GM18861 (cell line): ENCODE measurements at regions not wholly inside any gene's neighbourhood (a gene's known extent, or its start where the extent isn't known, plus 50 kb on each side); places are given as distances from the start of the nearest gene placed in this dataset.

ENCODE experiments used
- ATAC-seq: cut with Tn5 transposase; IDR thresholded peaks from one replicate; pipeline ENCODE4 v1.9.1; 2021; ENCODE audit not compliant: unreplicated experiment

DNA sequence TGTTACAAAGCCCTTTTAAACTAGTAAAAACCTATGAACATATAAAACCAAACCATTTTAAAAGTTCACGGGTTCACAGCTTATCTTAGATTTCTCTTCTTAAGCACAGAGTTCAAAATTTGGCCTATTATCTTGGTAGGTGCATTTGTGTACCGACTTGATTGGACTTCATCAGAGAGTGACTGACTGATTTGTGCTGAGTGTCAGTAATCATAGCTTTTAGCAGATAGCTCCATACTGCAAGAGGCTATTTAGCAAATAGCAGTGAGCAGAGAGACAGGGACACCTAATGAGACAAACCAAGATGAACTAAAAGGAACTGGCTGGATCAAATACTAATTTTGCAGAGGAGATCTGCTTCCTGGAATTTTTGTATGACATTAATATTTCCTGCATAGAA lies 274.5 kb downstream of the PRR16 start:
- no peak for ATAC-seq

DNA sequence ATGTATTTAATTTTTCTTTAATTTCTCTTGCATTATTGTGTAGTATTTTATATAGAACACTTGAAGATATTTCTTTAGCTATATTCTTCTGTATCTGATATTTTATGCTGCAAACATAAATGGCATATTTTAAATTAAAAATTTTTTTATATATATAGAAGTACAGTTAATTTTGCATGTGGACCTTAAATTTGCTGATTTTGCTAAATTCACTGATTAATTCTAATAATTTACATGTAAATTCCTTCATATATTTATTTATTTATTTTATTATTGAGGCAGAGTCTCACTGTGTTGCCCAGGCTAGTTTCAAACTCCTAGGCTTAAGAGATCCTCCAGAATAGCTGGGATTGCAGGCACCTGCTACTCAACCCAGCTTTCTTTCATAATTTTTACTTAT lies 276.9 kb downstream of the PRR16 start:
- ATAC-seq, result no peak

DNA sequence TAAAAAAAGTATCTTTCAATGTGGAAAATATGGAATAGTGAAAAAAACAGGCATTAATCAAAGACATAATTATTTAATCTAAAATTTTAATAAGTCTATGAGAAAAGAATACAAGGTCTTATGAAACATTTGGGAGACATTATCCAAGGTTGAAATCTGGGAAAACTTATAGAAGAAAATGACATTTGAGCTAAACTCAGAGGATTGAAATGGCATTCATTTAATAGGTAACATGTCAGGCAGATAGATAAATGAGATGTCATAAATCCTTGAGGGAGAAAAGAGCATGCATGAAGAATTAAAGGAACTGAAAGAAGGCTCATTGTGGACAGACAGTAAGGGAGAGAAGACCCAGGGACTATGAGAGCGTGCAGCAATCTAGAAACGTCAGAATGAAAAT lies 284.4 kb downstream of the PRR16 start:
- no peak for ATAC-seq

DNA sequence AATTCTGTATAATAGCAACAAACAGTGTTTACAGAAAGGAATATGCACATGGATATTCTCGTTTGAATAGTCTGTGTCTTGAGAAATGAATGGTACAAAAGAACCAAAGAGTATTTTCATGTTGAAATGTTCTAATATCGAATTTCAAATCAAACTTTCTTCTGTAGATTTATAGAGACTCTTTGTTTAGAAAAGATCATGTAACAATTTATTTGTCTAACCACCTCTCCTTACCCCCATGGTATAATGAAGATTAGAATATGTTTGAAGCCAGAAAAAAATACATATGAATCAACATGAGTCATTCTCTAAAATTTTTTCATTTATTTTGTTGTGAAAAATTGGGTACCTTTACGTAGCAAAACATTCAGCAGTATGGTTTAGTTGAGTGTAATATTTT lies 285.6 kb downstream of the PRR16 start:
- ATAC-seq, result no peak

DNA sequence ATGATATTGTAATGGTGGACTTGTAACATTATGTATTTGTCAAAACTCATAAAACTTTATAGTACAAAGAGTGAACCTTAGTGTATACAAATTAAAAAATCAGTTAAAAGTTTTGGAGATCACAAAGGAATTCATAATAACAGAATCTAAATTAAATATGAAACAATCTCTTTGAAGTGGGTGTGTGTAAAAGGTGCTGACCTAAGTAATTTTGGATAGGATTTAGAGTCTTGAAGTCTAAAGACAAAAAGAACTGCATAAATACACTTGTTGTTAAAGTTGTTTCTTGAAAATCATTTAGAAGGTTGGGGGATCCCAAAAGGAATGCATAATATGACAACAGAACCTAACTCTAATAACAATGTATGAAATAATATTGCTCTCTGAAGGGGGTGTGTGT lies 295.5 kb downstream of the PRR16 start:
- ATAC-seq, result no peak

DNA sequence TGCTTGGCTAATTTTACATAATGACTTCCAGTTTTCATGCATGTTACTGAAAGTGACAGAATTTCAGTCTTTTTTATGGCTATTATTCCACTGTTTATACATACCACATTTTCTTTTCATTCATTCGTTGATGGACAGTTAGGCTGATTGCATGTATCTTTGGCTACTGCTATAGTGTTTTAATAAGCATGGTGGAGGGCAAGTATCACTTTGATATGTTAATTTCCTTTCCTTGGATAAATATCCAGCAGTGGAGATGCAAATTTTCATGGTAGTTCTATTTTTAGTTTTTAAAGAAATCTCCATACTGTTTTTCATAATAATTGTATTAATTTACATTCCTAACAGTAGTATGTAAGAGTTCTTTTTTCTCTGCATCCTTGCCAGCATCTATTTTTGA lies 297.9 kb downstream of the PRR16 start:
- ATAC-seq, result no peak

DNA sequence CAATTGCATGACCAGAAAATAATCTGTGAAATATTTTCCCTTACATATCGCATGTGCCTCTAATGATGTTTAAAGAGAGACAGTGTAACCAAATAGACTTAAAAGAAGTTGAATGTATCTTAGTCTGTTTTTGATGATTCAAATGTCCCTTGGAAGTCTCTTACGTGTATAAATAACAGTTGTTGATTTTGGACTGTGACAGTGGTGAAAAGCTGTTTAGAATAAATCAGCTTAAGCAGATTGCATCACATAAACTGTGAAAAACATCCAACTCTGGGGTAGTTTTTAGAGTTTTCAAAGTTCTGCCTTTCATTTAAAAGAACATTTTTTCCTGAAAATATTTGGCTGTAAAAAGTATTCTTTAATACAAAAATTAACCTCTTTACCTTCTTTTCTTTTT lies 301.1 kb downstream of the PRR16 start:
- no peak for ATAC-seq

DNA sequence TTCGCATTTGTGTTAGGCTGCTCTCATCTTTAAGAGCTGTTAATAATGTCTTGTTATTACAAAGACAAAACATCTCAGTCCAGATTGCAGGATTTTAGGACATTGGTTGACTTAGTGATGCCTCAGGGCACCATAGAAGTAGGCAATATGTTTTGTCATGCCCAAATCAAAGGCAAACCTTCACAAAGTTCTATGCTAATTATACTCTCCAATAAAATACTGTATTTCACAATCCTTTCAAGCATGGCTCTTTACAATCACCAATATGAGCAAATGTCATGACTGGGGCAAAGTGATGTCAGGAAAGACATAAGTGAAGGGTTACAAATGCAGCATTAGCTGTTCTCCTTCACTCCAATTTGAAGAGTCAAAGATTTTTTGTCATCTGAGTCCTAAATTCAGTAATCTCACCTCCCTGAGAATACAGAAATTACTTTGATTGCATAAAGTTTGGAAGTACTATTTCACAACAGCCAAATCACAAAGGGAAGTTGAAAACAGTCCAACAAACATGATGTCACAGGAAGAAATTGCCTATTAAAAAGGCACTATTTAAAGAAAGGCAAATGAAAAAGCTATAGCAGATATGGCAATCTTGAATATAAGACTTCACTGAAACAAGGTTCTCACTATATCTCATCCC lies 303.2 kb downstream of the PRR16 start:
- no peak for ATAC-seq

DNA sequence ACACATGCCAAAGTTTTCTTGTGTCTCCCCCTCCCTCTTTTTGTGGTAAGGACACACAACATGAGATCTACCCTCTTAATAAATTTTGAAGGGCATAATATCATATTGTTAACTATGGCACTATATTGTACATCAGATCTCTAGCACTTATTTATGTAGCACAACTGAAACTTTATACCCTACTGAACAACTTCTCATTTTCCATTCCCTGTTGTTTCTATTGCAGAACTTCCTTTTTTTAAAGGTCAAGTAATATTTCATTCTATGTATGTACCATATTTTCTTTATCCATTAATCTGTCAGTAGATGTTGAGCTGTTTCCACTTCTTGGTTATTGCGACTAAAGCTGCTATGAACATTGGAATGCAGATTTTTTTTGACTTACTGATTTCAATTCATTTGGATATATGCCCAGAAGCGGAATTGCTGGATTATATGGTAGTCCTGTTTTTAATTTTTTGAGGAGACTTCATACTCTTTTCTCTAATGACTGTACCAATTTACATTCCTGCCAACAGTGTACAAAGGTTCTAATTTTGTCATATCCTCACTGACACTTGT lies 305.3 kb downstream of the PRR16 start:
- ATAC-seq, result no peak

DNA sequence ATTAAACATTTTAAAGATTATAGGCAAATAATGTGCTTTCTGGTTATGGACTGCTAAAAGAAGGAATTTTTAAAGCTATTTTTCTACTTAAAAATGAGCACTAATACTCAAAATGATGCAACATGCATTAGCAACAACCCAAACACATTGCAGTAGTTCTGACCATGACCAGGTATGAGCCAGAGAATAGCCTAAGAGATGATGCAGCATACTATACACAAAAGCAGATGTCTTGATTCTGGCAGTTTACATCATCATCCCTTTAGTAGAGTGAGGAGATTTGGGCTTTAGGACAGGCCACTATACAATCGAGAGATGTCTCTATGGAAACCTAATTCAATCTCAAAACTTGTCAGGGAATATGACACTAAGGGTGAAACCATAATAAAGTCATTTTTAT lies 307.1 kb downstream of the PRR16 start:
- ATAC-seq, result no peak

DNA sequence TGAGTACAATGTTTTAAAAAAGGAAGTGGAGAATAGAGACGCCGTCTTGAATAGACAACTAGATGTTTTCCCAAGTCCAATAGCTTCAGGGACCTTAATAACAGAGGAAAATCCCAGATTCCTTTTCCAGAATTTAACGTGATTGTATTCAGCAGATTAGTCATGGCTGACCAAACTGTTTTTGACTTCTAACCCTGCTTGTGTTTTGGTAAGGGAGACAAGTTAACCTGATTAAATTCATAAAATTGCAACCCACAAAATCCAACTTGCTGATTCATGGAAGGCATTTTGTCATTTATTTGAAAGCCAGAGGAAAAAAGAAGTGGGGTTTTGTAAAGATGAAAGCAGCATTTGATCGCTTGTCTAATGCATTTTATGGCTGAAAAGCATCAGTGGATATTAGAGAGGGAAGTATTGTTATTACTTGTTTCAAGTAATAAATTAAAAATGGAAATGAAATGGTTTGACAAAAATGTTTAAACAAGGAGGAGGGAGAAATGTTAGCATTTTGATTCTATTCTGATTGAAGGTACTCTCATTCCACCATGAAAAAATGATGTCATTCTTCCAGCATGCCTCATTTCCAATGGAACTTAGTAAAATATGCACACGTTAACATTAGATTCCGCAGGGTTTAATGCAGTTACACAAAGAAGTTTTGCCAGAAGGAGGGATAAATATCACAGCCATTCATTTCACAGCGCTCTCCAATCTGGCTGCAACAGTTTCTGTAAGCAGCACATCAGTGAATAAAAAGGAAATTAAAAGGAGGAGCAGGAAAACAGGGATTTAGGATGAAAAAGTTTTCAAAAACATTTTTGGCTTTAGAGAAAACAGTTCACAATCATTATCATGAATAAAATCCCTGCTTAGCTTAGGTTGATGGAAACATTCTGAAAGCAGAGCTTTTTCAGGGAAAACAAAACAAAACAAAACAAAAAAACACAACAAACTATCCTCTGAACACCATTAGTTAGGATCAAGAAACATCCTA lies 314.7 kb downstream of the PRR16 start:
- no peak for ATAC-seq

DNA sequence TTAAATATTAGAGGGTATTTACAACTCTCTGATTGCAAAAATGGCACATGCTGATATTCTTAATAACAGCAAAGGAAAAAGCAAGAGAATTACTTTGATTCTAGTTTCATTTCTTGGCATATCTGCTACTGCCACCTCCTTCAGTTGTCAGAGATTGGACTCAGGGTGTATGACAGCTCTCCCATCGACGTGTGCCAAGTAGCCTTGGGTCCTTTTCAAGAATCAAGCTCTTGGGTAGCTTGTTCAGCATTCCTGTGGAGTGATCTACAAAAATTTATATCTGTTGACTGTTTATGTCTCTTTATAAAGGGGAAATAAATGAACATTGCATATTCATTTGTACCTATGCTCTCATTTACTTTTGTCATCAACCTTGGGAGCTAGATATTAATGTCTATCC lies 315.6 kb downstream of the PRR16 start:
- ATAC-seq, result no peak

DNA sequence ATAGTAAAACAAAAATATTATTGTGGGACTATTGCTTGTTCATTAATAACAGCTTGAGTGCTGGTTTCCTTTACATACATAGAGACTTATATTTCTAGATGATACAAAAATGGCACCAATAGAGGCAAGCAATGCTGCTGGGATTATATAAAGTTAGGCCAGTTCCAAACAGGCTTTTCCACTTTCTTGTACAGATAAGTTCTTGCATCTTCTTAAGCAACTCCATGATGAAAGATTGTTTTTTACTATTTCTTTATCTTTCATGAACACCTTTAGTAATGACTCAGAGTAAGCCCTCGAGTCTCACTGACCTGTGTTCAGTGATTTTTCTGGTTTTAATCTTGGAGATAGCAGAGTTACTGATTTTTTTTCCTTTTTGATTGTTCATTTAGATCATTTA lies 324.4 kb downstream of the PRR16 start:
- no peak for ATAC-seq

DNA sequence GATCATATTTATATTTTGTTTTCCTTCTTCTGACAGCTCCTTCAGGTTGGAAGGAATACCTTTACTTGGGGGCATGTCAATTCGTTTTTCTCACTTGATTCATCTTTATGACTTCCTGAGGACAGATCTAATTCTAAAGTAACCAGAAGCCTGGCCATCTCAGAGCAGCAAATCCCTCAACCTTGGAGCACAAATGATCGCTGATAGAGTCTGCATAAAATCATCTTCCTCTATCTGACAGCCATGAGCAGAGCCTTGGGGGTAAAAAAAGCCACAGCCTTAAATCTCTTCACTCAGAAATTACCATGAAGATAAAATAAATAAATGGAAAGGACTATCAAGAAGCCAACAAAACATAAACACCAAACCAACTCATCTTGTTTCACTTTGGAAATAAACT lies 325.8 kb downstream of the PRR16 start:
- no peak for ATAC-seq

DNA sequence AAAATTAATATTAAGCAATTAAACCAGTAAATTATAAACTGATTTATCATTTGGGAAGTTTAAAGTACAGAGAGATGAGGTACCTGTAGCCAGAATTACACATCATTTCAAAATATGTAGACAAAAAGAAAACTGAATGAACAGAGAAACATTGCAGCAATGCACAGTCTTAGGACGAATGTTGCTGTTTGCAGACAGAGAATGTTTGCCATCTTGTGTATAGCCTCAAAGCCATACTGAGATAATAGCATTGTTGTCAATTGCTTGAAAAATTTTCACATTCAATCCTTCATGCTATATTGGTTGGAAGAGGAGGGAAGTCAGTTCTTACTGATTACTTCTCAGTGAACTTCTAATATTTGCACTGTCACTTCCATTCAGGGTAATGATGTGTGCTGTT lies 326.2 kb downstream of the PRR16 start:
- no peak for ATAC-seq

DNA sequence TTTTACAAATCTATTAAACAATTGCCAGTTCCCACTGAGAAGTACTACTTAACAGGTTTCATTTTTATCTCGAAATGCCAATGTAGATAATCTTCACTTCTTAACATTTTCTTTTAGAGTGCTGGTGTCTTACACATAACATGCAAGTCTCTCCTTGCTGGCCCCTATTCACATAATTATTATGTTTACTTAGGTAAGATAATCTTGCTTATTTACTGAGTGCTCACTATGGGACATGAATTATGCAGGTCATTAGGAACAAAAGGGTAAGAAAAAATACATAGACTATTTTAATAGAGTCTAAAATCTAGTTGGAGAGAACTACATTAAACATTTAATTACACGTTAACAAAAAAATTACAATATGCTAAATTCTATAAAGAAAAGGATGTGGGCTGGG lies 328.4 kb downstream of the PRR16 start:
- no peak for ATAC-seq

DNA sequence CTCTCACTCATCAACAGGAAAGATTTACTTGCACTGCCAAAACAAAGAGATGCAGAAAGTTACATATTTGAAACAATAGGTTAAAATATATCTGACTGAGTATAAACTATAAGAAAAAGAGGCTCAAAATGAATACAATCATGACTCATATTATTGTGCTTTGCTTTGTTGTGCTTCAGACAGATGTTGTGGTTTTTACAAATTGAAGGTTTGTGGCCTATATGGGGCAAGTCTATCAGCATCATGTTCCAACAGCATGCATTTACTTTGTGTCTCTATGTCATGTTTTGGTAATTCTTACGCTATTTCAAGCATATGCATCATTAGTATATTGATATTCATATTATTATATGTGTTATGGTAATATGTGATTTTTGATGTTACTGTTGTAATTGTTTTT lies 330.0 kb downstream of the PRR16 start:
- ATAC-seq, result no peak

DNA sequence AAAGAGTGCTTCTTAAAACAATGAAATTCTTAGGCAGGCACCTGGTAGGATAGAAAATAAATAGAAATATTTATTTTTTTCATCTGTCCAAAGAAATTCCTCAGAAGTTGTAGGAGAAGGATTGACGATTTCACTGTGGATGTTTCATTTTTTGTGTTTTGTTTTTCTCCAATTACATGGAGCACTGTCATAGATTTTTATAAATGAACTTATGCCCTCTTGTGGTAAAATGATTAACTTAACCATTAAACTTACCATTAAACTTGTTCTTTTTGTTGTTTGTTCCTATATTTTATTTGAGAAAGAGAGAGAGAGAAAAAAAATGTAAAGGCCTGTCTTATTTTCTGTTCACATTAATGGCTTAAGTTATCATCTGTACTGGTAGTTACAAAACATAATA lies 339.2 kb downstream of the PRR16 start:
- no peak for ATAC-seq

DNA sequence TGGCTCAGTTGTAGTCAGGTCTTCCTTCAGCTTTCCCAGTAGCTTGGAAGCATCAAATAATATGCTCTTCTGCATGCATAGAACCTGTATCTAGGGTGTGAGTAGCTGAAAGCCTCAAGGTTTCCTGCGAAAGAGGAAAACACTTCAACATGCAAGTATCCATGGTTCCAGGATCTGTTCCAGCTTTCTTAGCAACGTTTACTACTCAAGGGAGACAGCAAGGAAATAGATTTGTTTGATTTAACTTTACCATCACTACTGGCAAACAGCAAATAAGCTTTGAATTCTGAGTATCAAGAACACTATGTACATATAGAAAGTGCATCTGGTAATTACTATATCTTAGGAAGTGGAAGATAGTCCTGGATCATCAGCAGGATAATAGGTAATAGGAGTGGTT lies 341.0 kb downstream of the PRR16 start:
- no peak for ATAC-seq

DNA sequence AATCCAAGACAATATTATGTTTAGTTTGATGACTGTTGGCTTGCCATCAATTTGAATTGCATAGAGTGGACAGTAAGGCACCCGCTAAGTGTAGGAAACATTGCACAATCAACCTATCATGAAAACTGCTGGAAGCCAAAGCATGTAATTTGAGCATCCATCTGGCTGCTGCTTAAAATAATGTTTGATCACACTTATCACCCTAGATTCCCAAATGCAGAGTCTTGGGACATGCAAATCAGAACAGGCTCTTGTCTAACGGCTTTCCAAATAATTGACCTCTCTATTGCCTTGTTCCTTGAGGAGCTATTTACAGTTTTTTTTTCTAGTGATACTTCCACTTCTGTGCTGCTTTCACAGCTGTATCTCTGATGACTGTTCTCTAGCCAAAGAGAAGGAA lies 342.1 kb downstream of the PRR16 start:
- ATAC-seq, result no peak

DNA sequence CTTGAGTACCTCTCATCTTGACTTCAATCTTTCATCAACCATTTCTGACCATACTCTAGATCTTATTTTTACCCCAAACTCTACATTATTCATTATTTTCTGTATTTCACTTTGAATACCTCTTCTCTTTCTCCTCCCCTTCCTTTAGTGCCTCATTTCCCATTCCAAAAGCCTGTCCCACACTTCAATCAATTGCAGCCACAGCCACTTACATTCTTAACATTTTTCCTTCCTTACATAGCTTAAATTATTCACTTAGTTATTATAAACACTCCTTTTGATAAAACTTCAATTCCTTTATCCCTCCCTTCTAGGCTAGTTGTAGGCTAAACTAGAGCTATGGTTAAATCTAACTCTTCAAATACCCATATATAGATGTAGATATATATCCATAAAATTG lies 344.0 kb downstream of the PRR16 start:
- no peak for ATAC-seq

DNA sequence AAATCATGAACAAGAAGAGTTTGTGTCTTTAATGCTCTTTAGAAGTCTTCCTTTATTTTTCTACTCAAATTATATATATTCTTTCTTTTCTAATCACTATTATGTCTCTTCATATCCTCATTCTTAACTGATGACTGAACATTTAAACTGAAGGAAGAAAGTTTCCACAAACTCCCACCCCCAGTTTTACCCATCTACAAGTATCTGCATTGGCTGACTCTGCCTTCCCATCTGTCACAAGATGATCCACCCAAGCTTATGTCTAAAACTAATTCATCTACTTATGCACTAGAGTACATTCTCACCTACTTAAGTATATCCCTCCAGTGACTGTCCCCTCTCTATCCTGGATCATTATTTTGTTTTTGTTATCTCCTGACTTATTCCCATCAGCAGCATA lies 344.5 kb downstream of the PRR16 start:
- ATAC-seq, result no peak
